ENCODE measurements at regions not wholly inside any gene's neighbourhood (a gene's known extent, or its start where the extent isn't known, plus 50 kb on each side); places are given as distances from the start of the nearest gene placed in this dataset.

- H3K4me1 ChIP-seq (ENCODE audit: insufficient read depth, low read length) = no peaks in the 10 kb centered on the region
- intact Hi-C loops (cut with micrococcal nuclease; ENCODE audit: unreplicated experiment) = no loop called here
- no peak for TF ChIP-seq SNAI1 (CRISPR knock-in tag; IDR thresholded peaks at IDR 0.05; ENCODE audit: borderline replicate concordance)
- TF ChIP-seq ZNF446 (CRISPR knock-in tag; IDR thresholded peaks at IDR 0.05) = no peak
- no peak for TF ChIP-seq SCMH1 (CRISPR knock-in tag; IDR thresholded peaks at IDR 0.05; ENCODE audit: borderline replicate concordance)
- TF ChIP-seq ZNF7 (CRISPR knock-in tag; IDR thresholded peaks at IDR 0.05) = no peak
- TF ChIP-seq NCOR1 (IDR thresholded peaks at IDR 0.05; ENCODE audit: borderline replicate concordance, low read length) = no peak
- TF ChIP-seq BRF2 (CRISPR knock-in tag; IDR thresholded peaks at IDR 0.05) = no peak
- TF ChIP-seq FOXM1 (CRISPR knock-in tag; IDR thresholded peaks at IDR 0.05) = no peak
- TF ChIP-seq NCOA1 (CRISPR knock-in tag; IDR thresholded peaks at IDR 0.05) = no peak
- no peak for TF ChIP-seq ZNF761 (CRISPR knock-in tag; conservative IDR thresholded peaks at IDR 0.05)
- TF ChIP-seq ZNF318 (CRISPR knock-in tag; IDR thresholded peaks at IDR 0.05) = no peak
- TF ChIP-seq PRDM10 (CRISPR knock-in tag; IDR thresholded peaks at IDR 0.05; ENCODE audit: low read depth) = no peak
- no peak for TF ChIP-seq ZNF790 (CRISPR knock-in tag; IDR thresholded peaks at IDR 0.05; ENCODE audit: borderline replicate concordance)
- TF ChIP-seq MIER3 (CRISPR knock-in tag; IDR thresholded peaks at IDR 0.05; ENCODE audit: borderline replicate concordance) = no peak
These were observed 541.8 kb upstream of the FBXO33 start for GRCh38 chr14:39974036-39974435.

More at GRCh38 chr14:39974036-39974435, 541.8 kb upstream of the FBXO33 start:
- POLR2A ChIA-PET = no interaction called here
- Histone ChIP-seq H3K79me2 (ENCODE audit: insufficient read depth, low read length) (no peaks in the 10 kb centered on the region), H3K9ac (ENCODE audit: insufficient read depth, low read depth, low read length) (no peak overlapping the region), H3K9me3 (ENCODE audit: low read length) (peaks cover 19% of the 10 kb centered on the region), H3K4me2 (ENCODE audit: low read depth, low read length) (no peak overlapping the region), H3K27ac (ENCODE audit: extremely low read length, insufficient read depth, low read length) (no peak overlapping the region), H4K20me1 (ENCODE audit: insufficient read depth, low read length) (no peaks in the 10 kb centered on the region), H3K27me3 (ENCODE audit: control insufficient read depth in 1 of 2, insufficient read depth in 2 of 2, low read length in 2 of 2) (no peaks in the 10 kb centered on the region), H2AFZ (ENCODE audit: low read length) (no peak overlapping the region), H3K36me3 (replicated peaks in 1 of 2; ENCODE audit: control insufficient read depth in 1 of 2, insufficient read depth in 2 of 2, low read length in 2 of 2) (no peaks in the 10 kb centered on the region), H3K4me3 (replicated peaks in 1 of 3; ENCODE audit: insufficient read depth in 1 of 3, low read depth in 2 of 3, low read length in 3 of 3) (no peak overlapping the region)
- CTCF ChIA-PET (ENCODE audit: low intra/inter-chr PET ratio, low total read pairs) = no interaction called here
- no peak for DNase-seq (ENCODE audit: low spot score)
- WGBS (ENCODE audit: low lambda C conversion rate) = 0% methylated on average over 1 of the region's 1 CpG
- ATAC-seq = no peak
- BruUV-seq (replicated peaks) = no TSS peak
- no peak for FAIRE-seq
- in situ Hi-C loops (cut with HindIII; ENCODE audit: extremely low pct_ligation_motif_present, low pct_unique_long_range_greater_than_20kb) = no loop called here

All from HepG2 (cell line).